ENCODE measurements at regions not wholly inside any gene's neighbourhood (a gene's known extent, or its start where the extent isn't known, plus 50 kb on each side); places are given as distances from the start of the nearest gene placed in this dataset.

- TF ChIP-seq CTCF (IDR thresholded peaks at IDR 0.05; ENCODE audit: insufficient read depth, low read length, poor library complexity, severe bottlenecking) (no peak), EZH2phosphoT487 (conservative IDR thresholded peaks at IDR 0.05; ENCODE audit: low read length) (no peak)
Measured at GRCh38 chr6:140382355-140382754, 1007.9 kb upstream of the CITED2 start.
